ENCODE measurements at regions not wholly inside any gene's neighbourhood (a gene's known extent, or its start where the extent isn't known, plus 50 kb on each side); places are given as distances from the start of the nearest gene placed in this dataset.
A peak's percentile ranks its signal among the peaks of the same experiment; 100 is the strongest.

DNA sequence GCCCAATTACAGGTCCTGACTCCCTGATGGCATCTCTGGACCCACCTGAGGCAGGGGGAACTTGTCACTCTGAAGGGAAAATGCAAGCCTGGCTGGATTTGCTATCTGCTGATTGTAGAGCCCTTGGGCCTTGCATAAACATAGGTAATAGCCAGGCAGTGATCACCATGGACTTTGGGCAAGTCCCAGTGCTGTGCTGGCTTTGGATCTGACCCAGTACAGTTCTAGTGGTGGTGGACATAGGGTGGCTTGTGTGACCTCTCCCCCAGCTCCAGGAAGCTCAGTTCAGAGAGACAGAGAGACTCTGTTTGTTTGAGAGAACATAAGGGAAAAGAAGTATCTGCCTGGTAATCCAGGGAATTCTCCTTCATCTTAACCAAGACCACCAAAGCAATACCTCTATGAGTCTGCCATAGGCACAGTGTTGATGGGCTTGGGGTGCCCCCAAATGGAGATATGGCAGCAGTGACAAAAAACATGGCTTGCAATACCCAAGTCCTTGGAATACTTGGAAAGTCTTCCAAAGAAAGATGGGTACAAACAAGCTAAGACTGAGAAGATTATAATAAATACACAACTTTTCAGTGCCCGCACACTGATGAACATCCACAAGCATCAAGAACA, 348.5 kb downstream of the PYDC2 start:
- in situ Hi-C loops (cut with MboI; ENCODE audit: low pct_unique_long_range_greater_than_20kb, low sequenced_read_pairs, unreplicated experiment) = no loop called here
- no peak for DNase-seq (ENCODE audit: low spot score)
- TF ChIP-seq CTCF (IDR thresholded peaks at IDR 0.05; ENCODE audit: extremely low read depth, insufficient read depth, missing control alignments) = peak; percentile 9

GRCh38 chr3:191813245-191813644, 352.3 kb downstream of the PYDC2 start:
- TF ChIP-seq CTCF (IDR thresholded peaks at IDR 0.05; ENCODE audit: extremely low read depth, insufficient read depth, missing control alignments) = no peak
- DNase-seq (ENCODE audit: low spot score) = no peak
- in situ Hi-C loops (cut with MboI; ENCODE audit: low pct_unique_long_range_greater_than_20kb, low sequenced_read_pairs, unreplicated experiment) = no loop called here

DNA sequence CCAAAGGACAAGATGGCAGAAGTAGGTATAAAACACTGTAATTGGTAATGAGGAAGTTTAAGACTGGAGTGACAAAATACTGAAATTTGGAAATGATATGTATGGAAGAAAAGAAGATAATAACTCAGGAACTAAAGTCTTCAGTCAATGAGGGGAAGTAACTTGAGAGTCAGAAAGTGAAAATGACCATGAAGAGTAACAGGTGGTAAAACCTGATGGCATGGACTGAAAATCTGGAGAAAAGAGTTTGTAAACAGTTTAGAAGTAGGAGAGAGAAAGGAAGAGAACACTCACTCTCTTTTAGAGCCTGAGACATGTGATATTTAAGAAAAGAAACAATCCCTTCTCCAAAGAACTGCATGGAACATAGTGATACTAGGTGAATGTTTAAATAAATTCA, 387.9 kb downstream of the PYDC2 start:
- in situ Hi-C loops (cut with MboI; ENCODE audit: low pct_unique_long_range_greater_than_20kb, low sequenced_read_pairs, unreplicated experiment) = no loop called here
- no peak for DNase-seq (ENCODE audit: low spot score)
- no peak for TF ChIP-seq CTCF (IDR thresholded peaks at IDR 0.05; ENCODE audit: extremely low read depth, insufficient read depth, missing control alignments)

DNA sequence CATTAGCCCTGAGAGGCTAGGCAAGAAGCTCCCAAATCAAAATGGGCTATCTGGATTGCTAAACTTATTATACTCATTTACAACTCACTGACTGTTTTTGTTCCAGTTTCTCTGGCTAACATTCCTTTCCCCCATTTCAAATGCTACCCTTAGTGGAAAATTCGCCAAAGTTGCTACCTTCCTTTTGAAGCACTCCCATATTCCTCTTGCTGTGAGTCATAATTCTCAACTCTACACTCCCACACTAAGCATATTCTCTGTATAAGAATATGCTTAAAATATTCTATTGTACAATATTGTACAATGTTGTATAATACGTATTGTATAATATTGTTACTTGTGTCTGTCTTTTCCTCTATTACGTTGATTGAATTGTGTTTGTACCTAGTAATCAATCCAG, 398.6 kb downstream of the PYDC2 start:
- TF ChIP-seq CTCF (IDR thresholded peaks at IDR 0.05; ENCODE audit: extremely low read depth, insufficient read depth, missing control alignments) = no peak
- in situ Hi-C loops (cut with MboI; ENCODE audit: low pct_unique_long_range_greater_than_20kb, low sequenced_read_pairs, unreplicated experiment) = no loop called here

GRCh38 chr3:191869738-191870415, 408.9 kb downstream of the PYDC2 start:
- in situ Hi-C loops (cut with MboI; ENCODE audit: low pct_unique_long_range_greater_than_20kb, low sequenced_read_pairs, unreplicated experiment) = no loop called here
- no peak for TF ChIP-seq CTCF (IDR thresholded peaks at IDR 0.05; ENCODE audit: extremely low read depth, insufficient read depth, missing control alignments)
- no peak for DNase-seq (ENCODE audit: low spot score)

More for the DNA sequence above, 398.6 kb downstream of the PYDC2 start:
- DNase-seq (ENCODE audit: low spot score) = no peak

- in situ Hi-C loops (cut with MboI; ENCODE audit: low pct_unique_long_range_greater_than_20kb, low sequenced_read_pairs, unreplicated experiment) = no loop called here
- no peak for DNase-seq (ENCODE audit: low spot score)
- no peak for TF ChIP-seq CTCF (IDR thresholded peaks at IDR 0.05; ENCODE audit: extremely low read depth, insufficient read depth, missing control alignments)
These were observed 412.8 kb downstream of the PYDC2 start for GRCh38 chr3:191873736-191874135.
